ENCODE measurements at regions not wholly inside any gene's neighbourhood (a gene's known extent, or its start where the extent isn't known, plus 50 kb on each side); places are given as distances from the start of the nearest gene placed in this dataset.

DNA sequence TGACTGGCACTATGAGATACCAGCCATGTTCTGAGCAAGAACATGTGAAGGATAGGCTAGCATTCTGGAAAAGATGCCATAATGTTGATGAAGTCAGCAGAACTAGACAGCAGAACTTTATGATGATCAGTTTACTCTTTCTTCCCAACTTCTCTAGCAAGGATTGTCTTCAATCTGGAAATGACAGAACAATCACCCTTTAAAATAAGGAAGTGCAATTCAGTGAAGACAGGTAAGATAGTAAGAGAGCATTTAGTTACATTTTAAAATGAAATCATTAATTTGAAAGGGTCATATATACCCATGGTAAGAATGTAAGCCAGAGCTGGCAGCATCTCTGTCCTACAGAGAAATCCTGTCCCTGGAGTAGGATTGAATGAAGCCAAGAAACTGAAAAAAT is 66.0 kb upstream of the C12orf71 start:
- no peak for DNase-seq (ENCODE audit: low spot score)
- TF ChIP-seq CTCF (IDR thresholded peaks at IDR 0.05) = no peak
- Mint-ChIP-seq H3K9me3 (ENCODE audit: low read depth) (no peaks in the 10 kb centered on the region), H3K4me3 (ENCODE audit: unreplicated experiment) (no peak overlapping the region), H3K27me3 (ENCODE audit: low read depth) (no peaks in the 10 kb centered on the region), H3K4me1 (ENCODE audit: low read depth) (peaks cover 4% of the 10 kb centered on the region), H3K36me3 (ENCODE audit: low read depth) (no peaks in the 10 kb centered on the region), H3K27ac (ENCODE audit: unreplicated experiment) (no peak overlapping the region)

DNA sequence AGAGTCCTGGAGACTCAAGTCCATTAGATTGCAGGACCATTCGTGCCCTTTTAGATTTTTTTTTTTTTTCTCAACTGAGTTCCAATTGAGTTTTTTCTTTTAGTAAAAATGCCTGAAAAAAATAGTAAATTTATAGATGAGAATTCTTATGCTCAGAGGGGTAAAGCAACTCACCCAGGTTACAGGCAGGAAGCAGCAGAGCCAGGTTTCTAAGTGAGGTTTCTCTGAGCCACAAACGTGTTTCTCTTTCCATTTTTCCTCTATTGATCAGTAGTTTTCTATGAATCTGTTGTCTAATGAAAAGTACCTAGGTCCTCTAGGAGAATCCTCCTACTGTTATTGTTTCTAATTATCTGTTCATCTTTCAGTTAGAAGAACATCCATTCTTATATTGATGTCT is 66.4 kb upstream of the C12orf71 start:
- H3K27ac Mint-ChIP-seq (ENCODE audit: unreplicated experiment) = no peak overlapping the region
- DNase-seq (ENCODE audit: low spot score) = no peak
- no peaks in the 10 kb centered on the region for H3K4me1 Mint-ChIP-seq (ENCODE audit: low read depth)
- H3K9me3 Mint-ChIP-seq (ENCODE audit: low read depth) = no peaks in the 10 kb centered on the region
- no peak for TF ChIP-seq CTCF (IDR thresholded peaks at IDR 0.05)
- no peaks in the 10 kb centered on the region for H3K27me3 Mint-ChIP-seq (ENCODE audit: low read depth)
- H3K36me3 Mint-ChIP-seq (ENCODE audit: low read depth) = no peaks in the 10 kb centered on the region
- no peak overlapping the region for H3K4me3 Mint-ChIP-seq (ENCODE audit: unreplicated experiment)

- no peak for TF ChIP-seq CTCF (IDR thresholded peaks at IDR 0.05)
- Mint-ChIP-seq H3K4me1 (ENCODE audit: low read depth) (no peaks in the 10 kb centered on the region), H3K36me3 (ENCODE audit: low read depth) (no peaks in the 10 kb centered on the region), H3K9me3 (ENCODE audit: low read depth) (no peaks in the 10 kb centered on the region), H3K4me3 (ENCODE audit: unreplicated experiment) (no peak overlapping the region), H3K27ac (ENCODE audit: unreplicated experiment) (no peak overlapping the region), H3K27me3 (ENCODE audit: low read depth) (no peaks in the 10 kb centered on the region)
- no peak for DNase-seq (ENCODE audit: low spot score)
These were observed 69.1 kb upstream of the C12orf71 start for GRCh38 chr12:27151479-27151878.

DNA sequence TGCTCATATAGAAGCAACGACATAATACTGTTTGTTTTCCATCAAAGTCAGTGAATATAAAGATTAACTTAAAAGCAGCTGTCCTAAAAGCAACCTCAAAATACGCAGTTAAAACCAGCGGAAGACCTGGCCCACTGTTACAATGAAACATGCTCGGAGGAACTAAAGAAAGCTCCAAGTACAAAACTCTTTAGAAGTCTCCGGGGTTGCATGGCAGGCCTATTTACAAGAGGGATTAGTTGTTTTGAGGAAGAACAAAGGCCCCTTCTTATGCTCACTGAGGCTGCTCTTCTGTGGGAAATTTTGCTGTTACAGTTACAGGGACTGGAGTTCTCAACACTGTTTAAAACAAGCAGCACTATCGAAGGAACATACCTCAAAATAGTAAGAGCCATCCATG is 75.9 kb upstream of the C12orf71 start:
- Mint-ChIP-seq H3K4me1 (ENCODE audit: low read depth) (peaks cover 10% of the 10 kb centered on the region), H3K27ac (ENCODE audit: unreplicated experiment) (no peak overlapping the region), H3K4me3 (ENCODE audit: unreplicated experiment) (no peak overlapping the region), H3K36me3 (ENCODE audit: low read depth) (peaks cover 3% of the 10 kb centered on the region), H3K27me3 (ENCODE audit: low read depth) (no peaks in the 10 kb centered on the region), H3K9me3 (ENCODE audit: low read depth) (peaks cover 6% of the 10 kb centered on the region)
- TF ChIP-seq CTCF (IDR thresholded peaks at IDR 0.05) = no peak
- no peak for DNase-seq (ENCODE audit: low spot score)

DNA sequence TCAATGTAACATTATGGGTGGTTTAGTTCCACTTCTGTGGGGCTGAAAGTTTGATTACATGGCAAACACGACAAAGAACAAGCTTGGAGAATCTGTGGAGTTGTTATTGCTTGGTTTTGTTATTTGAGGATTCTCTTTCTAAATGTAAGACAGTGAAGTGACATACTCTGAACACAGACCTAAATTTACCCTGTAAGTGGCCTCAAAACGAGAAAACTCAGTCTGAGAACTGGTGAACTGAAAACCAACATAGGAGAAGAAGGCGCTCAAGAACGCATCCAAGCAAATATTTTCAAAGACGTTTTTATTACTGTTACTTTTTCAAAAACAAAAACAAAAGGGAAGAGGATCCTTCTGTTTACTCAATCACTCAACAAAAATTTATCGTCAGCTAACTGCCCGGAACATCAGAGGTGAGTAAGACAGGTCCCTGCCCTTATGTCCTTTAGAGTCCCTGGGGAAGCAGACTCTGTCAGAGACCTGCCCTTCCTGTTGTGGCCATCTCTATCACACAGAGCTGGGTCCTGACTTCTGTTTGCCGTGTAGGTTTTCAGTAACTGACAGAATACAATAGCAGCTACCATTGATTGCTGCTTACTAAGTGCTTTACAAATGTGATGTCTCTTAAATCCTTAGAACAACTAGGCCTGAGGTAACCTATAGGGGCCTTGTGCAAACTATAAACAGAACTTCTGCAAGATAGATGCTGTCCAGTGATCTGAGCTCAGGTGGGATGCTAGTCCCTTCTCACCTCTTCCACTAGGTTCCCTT is 79.3 kb upstream of the C12orf71 start:
- peaks cover 3% of the 10 kb centered on the region for H3K36me3 Mint-ChIP-seq (ENCODE audit: low read depth)
- TF ChIP-seq CTCF (IDR thresholded peaks at IDR 0.05) = no peak
- no peak overlapping the region for H3K4me3 Mint-ChIP-seq (ENCODE audit: unreplicated experiment)
- H3K4me1 Mint-ChIP-seq (ENCODE audit: low read depth) = peaks cover 19% of the 10 kb centered on the region
- DNase-seq (ENCODE audit: low spot score) = no peak
- no peaks in the 10 kb centered on the region for H3K27me3 Mint-ChIP-seq (ENCODE audit: low read depth)
- no peak overlapping the region for H3K27ac Mint-ChIP-seq (ENCODE audit: unreplicated experiment)
- H3K9me3 Mint-ChIP-seq (ENCODE audit: low read depth) = peaks cover 10% of the 10 kb centered on the region

Data from chondrocyte (in vitro differentiated cells).